Retinal pigment epithelial cell (primary cell): ENCODE measurements at regions not wholly inside any gene's neighbourhood (a gene's known extent, or its start where the extent isn't known, plus 50 kb on each side); places are given as distances from the start of the nearest gene placed in this dataset.

ENCODE experiments used
- DNase-seq: peaks from one replicate; pipeline ENCODE4 v3.0.0-alpha.2; 2010; ENCODE audit warnings: low read depth
- H3K4me3 ChIP-seq: 2 replicates; pipeline ENCODE4 v1.5.1; 2011; ENCODE audit warnings: mild to moderate bottlenecking, low read length, control low read depth, moderate library complexity
- TF ChIP-seq, protein P1 (sequence below): conservative IDR thresholded peaks from 2 replicates; pipeline ENCODE4 v1.5.1; 2011; ENCODE audit warnings: low read depth, low read length, control low read depth, inconsistent platforms

DNA sequence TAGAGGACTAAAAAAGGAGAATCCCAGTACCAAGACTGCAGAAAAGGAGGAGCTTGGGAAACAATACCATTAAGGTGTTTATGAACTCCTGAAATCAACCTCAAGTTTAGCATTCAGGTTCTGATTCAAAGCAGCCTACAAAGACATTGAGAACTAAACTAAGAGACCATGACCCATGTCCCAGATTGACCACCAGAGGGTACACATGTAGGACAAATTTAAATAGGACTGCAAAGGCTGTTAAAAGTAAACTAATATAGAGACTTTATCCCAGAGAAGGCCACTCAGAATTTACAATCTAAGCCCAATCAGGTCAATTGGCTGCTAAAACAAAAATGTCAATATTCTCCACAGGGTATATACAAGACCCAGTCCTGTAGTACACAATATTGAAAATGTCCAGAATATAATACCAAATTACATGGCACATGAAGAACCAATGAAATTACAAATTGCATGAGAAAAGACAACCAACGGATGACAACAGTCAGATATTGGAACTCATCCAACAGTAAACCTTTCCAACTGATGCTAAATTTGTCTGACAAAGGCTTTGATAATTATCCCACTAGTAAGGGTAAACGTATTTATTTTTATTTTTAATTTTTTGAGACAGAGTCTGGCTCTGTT, 682.4 kb downstream of the UQCRFS1 start:
- TF ChIP-seq, protein P1, sequence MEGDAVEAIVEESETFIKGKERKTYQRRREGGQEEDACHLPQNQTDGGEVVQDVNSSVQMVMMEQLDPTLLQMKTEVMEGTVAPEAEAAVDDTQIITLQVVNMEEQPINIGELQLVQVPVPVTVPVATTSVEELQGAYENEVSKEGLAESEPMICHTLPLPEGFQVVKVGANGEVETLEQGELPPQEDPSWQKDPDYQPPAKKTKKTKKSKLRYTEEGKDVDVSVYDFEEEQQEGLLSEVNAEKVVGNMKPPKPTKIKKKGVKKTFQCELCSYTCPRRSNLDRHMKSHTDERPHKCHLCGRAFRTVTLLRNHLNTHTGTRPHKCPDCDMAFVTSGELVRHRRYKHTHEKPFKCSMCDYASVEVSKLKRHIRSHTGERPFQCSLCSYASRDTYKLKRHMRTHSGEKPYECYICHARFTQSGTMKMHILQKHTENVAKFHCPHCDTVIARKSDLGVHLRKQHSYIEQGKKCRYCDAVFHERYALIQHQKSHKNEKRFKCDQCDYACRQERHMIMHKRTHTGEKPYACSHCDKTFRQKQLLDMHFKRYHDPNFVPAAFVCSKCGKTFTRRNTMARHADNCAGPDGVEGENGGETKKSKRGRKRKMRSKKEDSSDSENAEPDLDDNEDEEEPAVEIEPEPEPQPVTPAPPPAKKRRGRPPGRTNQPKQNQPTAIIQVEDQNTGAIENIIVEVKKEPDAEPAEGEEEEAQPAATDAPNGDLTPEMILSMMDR: no peak
- no peak for DNase-seq
- no peak overlapping the region for H3K4me3 ChIP-seq

DNA sequence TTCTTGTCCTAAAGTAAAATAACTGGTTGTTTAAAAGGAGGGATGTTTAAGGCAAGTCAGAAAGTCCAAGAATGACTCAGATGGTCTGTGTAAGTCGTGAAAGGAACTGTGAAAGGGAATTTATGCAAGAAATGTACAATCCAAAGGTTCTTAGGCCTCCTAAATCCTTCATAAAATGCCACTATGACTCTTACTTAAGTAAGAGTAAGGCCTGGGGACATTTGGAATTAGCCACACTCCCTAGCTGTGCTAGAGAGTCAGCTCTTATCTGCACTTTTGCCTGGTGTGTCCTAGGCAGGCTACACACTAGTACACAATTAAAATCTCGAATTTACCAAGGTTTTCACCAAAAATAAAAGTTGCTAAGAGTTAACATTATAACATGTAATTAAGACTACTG, 686.9 kb downstream of the UQCRFS1 start:
- H3K4me3 ChIP-seq: no peak overlapping the region
- no peak for DNase-seq
- TF ChIP-seq, protein P1: no peak

DNA sequence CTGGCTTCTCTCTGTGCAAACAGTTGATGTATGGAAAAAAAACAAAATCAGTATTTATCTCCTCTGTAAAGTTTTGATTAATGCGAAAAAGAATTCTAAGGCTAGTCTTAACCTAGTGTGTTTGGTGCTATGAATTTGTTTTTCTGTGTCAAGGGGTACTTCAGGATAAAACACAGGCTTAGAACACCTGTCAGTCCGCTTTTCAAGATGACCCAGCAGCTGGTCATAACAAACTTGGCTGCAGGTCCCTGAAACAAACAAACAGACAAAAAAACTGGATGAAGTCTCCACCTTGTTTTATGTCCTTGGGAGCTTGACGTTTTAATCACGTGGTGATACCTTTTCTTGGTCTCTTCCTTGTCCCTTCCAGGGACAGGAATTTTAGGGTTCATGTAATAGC, 689.3 kb downstream of the UQCRFS1 start:
- H3K4me3 ChIP-seq: no peak overlapping the region
- TF ChIP-seq, protein P1: no peak
- no peak for DNase-seq

DNA sequence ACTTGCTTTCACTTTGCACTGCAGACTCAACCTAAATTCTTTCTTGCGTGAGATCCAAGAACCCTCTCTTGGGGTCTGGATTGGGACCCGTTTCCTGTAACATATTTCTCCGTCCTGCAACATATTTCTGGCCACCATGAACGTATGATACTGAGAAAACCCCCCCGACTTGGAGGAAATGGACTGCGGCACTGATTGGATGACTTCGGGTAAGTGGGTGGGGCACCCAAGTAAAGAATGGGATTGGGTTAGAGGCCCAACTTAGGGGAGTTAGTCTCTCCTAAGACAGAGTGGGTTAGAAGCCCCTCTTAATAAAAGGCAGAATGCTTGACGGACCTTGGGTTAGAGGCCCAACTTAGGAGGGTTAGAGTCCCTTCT, 690.4 kb downstream of the UQCRFS1 start:
- TF ChIP-seq, protein P1: no peak
- no peak overlapping the region for H3K4me3 ChIP-seq

DNA sequence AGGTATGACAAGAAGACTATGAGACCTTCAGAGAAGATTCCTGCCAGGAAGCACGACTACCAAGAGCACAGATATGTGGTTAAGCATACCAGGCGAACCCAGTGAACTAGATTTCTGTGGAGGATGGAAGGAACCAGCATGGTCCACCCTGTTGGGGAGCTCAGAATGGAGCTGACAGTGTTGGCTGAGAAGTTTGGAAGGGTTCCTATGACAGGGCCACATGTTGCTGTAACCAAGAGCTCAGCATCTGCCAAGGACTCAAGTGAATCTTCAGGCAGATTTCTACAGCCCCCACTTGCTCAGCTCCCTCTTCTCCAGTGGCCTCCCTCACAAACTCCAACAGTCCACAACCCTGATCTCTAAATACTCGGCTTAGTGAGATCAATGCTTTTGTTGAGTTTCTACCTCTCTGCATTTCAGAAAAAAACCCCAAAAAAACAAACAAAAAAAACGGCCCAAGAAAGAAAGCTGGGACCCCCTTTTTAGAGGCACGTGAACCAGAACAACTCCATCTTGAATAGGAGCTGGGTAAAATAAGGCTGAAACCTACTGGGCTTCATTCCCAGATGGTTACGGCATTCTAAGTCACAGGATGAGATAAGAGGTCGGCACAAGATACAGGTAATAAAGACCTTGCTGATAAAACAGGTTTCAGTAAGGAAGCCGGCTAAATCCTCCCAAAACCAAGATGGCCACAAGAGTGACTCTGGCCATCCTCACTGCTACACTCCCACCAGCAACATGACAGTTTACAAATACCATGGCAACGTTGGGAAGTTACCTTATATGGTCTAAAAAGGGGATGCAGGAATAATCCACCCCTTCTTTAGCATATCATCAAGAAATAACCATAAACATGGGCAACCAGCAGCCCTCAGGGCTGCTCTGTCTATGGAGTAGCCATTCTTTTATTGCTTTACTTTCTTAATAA, 691.1 kb downstream of the UQCRFS1 start:
- TF ChIP-seq, protein P1: no peak
- DNase-seq: no peak
- H3K4me3 ChIP-seq: no peak overlapping the region

More for the DNA sequence above, 690.4 kb downstream of the UQCRFS1 start:
- no peak for DNase-seq

DNA sequence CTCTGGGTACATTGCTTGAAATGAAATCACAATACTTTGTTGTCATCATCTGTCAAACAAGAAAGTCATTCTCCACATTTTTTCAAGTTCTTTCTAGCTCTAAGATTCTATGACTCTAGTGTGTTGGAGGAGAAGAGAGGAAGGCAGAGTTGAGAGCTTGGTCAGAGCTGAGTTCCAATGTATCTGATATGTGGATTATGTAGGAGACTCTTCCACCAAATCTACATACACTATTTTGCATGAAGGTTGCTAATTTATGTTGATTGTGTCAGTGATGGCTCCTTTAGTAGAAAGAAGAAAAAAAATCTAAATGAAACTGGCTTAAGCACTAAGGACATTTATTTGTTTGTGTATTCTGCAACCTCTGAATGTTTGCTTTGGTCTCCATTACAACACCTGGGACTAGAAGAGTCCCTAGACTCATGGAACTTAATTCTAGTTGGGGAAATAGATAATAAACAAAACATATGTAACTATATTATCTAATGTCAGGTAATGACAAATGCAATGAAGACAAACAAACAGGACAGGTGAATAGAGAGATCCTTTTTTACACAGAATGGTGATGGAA, 691.9 kb downstream of the UQCRFS1 start:
- no peak overlapping the region for H3K4me3 ChIP-seq
- DNase-seq: no peak
- TF ChIP-seq, protein P1: no peak
